B cell (primary cell): ENCODE measurements at regions not wholly inside any gene's neighbourhood (a gene's known extent, or its start where the extent isn't known, plus 50 kb on each side); places are given as distances from the start of the nearest gene placed in this dataset.

Experiments used
- CTCF ChIP-seq: fragments of 200-600 bp; IDR thresholded peaks from one replicate; pipeline ENCODE4 v1.8.0; 2022; ENCODE audit warnings: antibody characterized with exemption, mild to moderate bottlenecking
- EZH2 ChIP-seq: IDR thresholded peaks from 2 replicates; pipeline ENCODE4 v1.6.1; 2012; ENCODE audit warnings: borderline replicate concordance, low read depth, mild to moderate bottlenecking, moderate library complexity, low read length; ENCODE audit not compliant: insufficient read depth, poor library complexity, severe bottlenecking

- TF ChIP-seq EZH2 (no peak), CTCF (no peak)
These were observed 195.5 kb upstream of the C9orf72 start for GRCh38 chr9:27768781-27769180.
